Pancreas (tissue), 10 donors: ENCODE measurements at regions not wholly inside any gene's neighbourhood (a gene's known extent, or its start where the extent isn't known, plus 50 kb on each side); places are given as distances from the start of the nearest gene placed in this dataset.

Experiments
- ATAC-seq, 4 donors: fragments of 200-7000 bp; cut with Tn5 transposase; one replicate each; pipeline versions ENCODE4 v1.8.0 to v1.9.1; 2020; ENCODE audit warnings: mild to moderate bottlenecking in 4 of 4, moderate library complexity in 4 of 4
- DNase-seq, 6 donors: peaks; one replicate each; pipeline ENCODE4 v3.0.0-alpha.2; 2020
- FAIRE-seq: peaks from 2 replicates; lab custom pipeline; 2012; peaks lifted over from hg19 to GRCh38; lab: Jason Lieb, UNC
- H3K27ac ChIP-seq, 4 donors: fragments of 200-600 bp; sonication (generic); 1 replicate in 3 of 4; 2 replicates in 1 of 4; pipeline versions ENCODE4 v1.5.0 to v1.8.0; 2020
- H3K27me3 ChIP-seq, 4 donors: fragments of 200-600 bp; one replicate each; pipeline ENCODE4 v1.8.0; 2021
- H3K36me3 ChIP-seq, 3 donors: fragments of 200-600 bp; sonication (generic) in 1 of 3; one replicate each; pipeline versions ENCODE4 v1.5.0 to v1.8.0; 2020 to 2021
- H3K4me1 ChIP-seq, 3 donors: fragments of 200-600 bp; one replicate each; pipeline ENCODE4 v1.8.0; 2021
- H3K4me3 ChIP-seq, 4 donors: fragments of 200-600 bp; sonication (generic) in 2 of 4; one replicate each; pipeline versions ENCODE4 v1.5.0 to v1.8.0; 2020 to 2021
- H3K9me3 ChIP-seq, 4 donors: fragments of 200-600 bp; one replicate each; pipeline ENCODE4 v1.8.0; 2021
- WGBS, 2 donors: extraction: QIAGEN DNeasy Blood & Tissue Kit; methylation state at CpG; one replicate each; pipeline ENCODE4 v1.1.7; 2013; 5-methylcytosine and 5-hydroxymethylcytosine counted together
- intact Hi-C, 3 donors: fragments of 100-400 bp; cut with DNase I; formaldehyde crosslinking; loops; one replicate each; pipeline versions ENCODE4 v1.11.1 to v1.14.2; 2022
- TF ChIP-seq, protein P1 (sequence below), 4 donors: fragments of 200-600 bp; sonication (generic) in 3 of 4; IDR thresholded peaks; one replicate each; pipeline versions ENCODE4 v1.5.0 to v1.8.0; 2021; ENCODE audit warnings: antibody characterized with exemption in 4 of 4
- donor health status: healthy with polysubstance abuse.
- donor health status: DM: no; HTN: no; CAD: no; lungs with moderate emphysema.
- donor health status: DM: no; HTN: no; CAD: no.
- donor health status: control.
- donor health status: control.
- donor health status: Bipolar disorder and iron deficiency.
- donor health status: DM: yes; HTN: yes; CAD: no.
- donor health status: DM: no; HTN: no; CAD: no.
- donor health status: DM: no; HTN: no; CAD: no.
- donor health status: DM: yes; HTN: yes; CAD: no.

DNA sequence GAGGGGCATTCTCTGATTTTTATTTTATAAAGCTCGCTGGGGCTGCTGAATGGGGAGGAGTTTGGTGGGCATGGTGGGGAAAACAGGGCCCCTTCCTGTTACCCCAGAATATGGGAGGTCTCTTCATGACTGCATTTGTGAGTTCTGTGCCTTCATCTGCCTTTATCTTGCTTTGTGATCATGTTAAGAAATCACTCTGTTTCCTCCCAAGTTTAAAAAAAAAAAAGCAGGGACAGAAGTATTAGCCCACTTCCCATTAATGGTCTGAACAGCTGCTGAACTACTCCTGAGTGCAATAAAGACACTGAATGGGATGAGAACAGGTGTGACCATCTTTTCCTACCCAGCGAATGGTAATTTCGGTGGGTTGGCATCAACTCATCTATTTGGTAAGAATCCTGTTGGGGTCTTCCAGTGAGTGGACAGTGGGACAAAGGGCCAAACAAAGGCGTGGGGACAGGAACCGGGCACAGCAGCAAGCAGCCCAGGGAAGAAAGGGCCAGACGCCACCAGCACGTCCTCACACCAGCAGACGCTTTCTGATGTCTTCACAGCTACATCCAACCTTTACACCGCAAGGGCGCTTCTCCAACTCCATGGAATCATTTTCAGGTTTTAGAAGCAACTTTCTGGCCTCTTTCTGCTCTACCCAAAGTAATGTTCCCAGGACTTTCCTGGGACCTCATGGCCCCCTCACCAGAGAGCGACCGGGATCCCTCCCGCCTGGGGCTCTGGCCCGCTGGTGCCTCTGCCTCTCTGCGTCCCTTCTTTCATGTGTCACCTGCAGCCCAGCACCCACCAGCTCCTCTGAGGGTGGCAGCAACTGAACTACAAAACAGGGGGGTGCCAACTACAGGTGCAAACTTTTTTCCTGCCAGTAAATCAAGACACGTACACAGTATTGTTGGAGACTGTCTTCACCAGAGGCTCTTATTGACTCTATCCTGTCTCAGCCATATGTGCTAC is 160.2 kb downstream of the ADSS2 start:
- FAIRE-seq, result no peak
- no peaks in the 10 kb centered on the region for H3K9me3 ChIP-seq
- H3K27ac ChIP-seq, result no peak overlapping the region
- no peak for DNase-seq
- 82 to 88% methylated on average over 16 of the region's 16 CpGs for WGBS, 2 donors
- TF ChIP-seq, protein P1, sequence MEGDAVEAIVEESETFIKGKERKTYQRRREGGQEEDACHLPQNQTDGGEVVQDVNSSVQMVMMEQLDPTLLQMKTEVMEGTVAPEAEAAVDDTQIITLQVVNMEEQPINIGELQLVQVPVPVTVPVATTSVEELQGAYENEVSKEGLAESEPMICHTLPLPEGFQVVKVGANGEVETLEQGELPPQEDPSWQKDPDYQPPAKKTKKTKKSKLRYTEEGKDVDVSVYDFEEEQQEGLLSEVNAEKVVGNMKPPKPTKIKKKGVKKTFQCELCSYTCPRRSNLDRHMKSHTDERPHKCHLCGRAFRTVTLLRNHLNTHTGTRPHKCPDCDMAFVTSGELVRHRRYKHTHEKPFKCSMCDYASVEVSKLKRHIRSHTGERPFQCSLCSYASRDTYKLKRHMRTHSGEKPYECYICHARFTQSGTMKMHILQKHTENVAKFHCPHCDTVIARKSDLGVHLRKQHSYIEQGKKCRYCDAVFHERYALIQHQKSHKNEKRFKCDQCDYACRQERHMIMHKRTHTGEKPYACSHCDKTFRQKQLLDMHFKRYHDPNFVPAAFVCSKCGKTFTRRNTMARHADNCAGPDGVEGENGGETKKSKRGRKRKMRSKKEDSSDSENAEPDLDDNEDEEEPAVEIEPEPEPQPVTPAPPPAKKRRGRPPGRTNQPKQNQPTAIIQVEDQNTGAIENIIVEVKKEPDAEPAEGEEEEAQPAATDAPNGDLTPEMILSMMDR (IDR thresholded peaks at IDR 0.05), result no peak
- no peaks in the 10 kb centered on the region for H3K36me3 ChIP-seq
- no peaks in the 10 kb centered on the region for H3K27me3 ChIP-seq
- intact Hi-C loops, result no loop called here
- H3K4me1 ChIP-seq, result no peaks in the 10 kb centered on the region
- H3K4me3 ChIP-seq, result no peak overlapping the region
- no peak for ATAC-seq

DNA sequence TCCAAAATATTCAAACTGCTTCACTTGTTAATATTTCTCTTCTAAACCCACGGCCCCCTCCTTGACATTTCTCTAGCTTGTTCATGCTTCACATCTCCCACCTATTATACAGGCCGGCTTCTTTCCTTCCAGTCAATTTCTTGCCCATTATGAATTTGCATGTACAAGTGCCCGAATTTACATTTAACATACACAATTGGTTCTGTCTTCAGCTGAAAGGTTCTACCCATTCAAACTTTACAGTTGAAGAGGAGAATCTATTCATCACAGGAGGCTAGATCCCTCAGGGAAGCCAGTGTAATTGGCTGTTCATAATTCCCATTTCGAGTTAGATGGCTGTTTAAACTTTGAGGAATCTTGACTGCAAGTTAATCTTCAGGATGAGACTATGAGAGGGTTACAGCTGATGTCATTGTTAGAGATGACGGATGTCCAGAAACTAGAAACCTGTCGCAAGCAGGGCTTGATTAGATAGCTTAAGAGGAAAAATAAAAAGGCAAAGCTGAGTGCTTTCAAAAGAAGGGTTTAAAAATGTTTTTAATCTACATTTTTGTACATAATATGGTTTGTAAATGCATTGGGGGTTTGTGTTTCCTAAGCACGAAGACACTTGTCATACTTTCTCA is 157.0 kb downstream of the ADSS2 start:
- intact Hi-C loops, result no loop called here
- H3K27me3 ChIP-seq, result no peaks in the 10 kb centered on the region
- no peaks in the 10 kb centered on the region for H3K36me3 ChIP-seq
- DNase-seq, result no peak
- 73 to 77% methylated on average over 7 of the region's 7 CpGs for WGBS, 2 donors
- no peak for ATAC-seq
- H3K4me3 ChIP-seq, result no peak overlapping the region
- no peaks in the 10 kb centered on the region for H3K4me1 ChIP-seq
- no peak for FAIRE-seq
- no peaks in the 10 kb centered on the region for H3K9me3 ChIP-seq
- TF ChIP-seq, protein P1 (IDR thresholded peaks at IDR 0.05), result no peak
- no peak overlapping the region for H3K27ac ChIP-seq

GRCh38 chr1:244296003-244296402 is 155.7 kb downstream of the ADSS2 start:
- 76 to 86% methylated on average over 7 to 8 of the region's 8 CpGs for WGBS, 2 donors
- Histone ChIP-seq H3K4me1 (peaks cover 0 to 5% (median 0%) of the 10 kb centered on the region in 3 donors), H3K36me3 (no peaks in the 10 kb centered on the region), H3K9me3 (no peaks in the 10 kb centered on the region), H3K27me3 (no peaks in the 10 kb centered on the region), H3K27ac (no peak overlapping the region), H3K4me3 (no peak overlapping the region)
- no peak for FAIRE-seq
- no peak for DNase-seq
- intact Hi-C loops, result no loop called here
- TF ChIP-seq, protein P1 (IDR thresholded peaks at IDR 0.05), result no peak
- ATAC-seq, result no peak

DNA sequence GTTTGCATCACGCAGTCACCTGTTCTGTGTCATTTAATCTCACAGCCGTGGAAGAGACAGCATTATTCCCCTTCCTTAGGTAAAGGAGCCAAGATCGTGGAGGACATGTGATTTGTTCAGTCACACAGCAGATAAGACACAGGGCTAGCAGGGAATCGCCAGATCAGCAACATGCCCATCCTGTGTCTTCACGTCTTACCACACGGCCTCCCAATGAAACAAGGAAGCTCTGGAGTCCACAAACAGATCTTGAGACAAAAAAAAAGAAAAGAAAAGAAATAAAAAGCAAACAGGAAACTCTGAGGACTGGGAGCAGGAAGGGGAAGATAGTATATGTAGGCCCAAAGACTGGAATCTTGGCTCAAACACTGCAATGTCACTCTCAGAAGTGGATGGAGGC is 155.3 kb downstream of the ADSS2 start:
- TF ChIP-seq, protein P1 (IDR thresholded peaks at IDR 0.05), result no peak
- Histone ChIP-seq H3K4me1 (peaks cover 0 to 6% (median 0%) of the 10 kb centered on the region in 3 donors), H3K27me3 (no peaks in the 10 kb centered on the region), H3K9me3 (no peaks in the 10 kb centered on the region), H3K27ac (no peak overlapping the region), H3K4me3 (no peak overlapping the region), H3K36me3 (no peaks in the 10 kb centered on the region)
- intact Hi-C loops, result no loop called here
- FAIRE-seq (no peak), ATAC-seq (peak in 1 of 4 donors; percentile 19), DNase-seq (no peak)
- 52 to 62% methylated on average over 6 of the region's 6 CpGs for WGBS, 2 donors
